Liver (tissue), 3 donors: ENCODE measurements at regions not wholly inside any gene's neighbourhood (a gene's known extent, or its start where the extent isn't known, plus 50 kb on each side); places are given as distances from the start of the nearest gene placed in this dataset.

Source experiments
- FOXA1 ChIP-seq: IDR thresholded peaks from 2 replicates; pipeline ENCODE4 v1.6.1; 2016; ENCODE audit warnings: antibody characterized with exemption
- GABPA ChIP-seq, 2 donors: IDR thresholded peaks in 1 of 2; conservative IDR thresholded peaks in 1 of 2; 2 replicates each; pipeline ENCODE4 v1.6.1; 2016; ENCODE audit warnings: antibody characterized with exemption in 2 of 2, mild to moderate bottlenecking in 1 of 2, moderate library complexity in 1 of 2
- JUND ChIP-seq, 2 donors: IDR thresholded peaks; 2 replicates each; pipeline ENCODE4 v1.6.1; 2016; ENCODE audit warnings: antibody characterized with exemption in 2 of 2
- RAD21 ChIP-seq, 2 donors: IDR thresholded peaks; 2 replicates each; pipeline ENCODE4 v1.6.1; 2016; ENCODE audit warnings: antibody characterized with exemption in 2 of 2, mild to moderate bottlenecking in 2 of 2
- RXRA ChIP-seq, 2 donors: IDR thresholded peaks; 2 replicates each; pipeline ENCODE4 v1.6.1; 2017 to 2018; ENCODE audit warnings: antibody characterized with exemption in 2 of 2, mild to moderate bottlenecking in 1 of 2
- SP1 ChIP-seq: IDR thresholded peaks from 2 replicates; pipeline ENCODE4 v1.6.1; 2018; ENCODE audit warnings: antibody characterized with exemption, mild to moderate bottlenecking
- TAF1 ChIP-seq: conservative IDR thresholded peaks from 2 replicates; pipeline ENCODE4 v1.6.1; 2016; ENCODE audit warnings: antibody characterized with exemption, mild to moderate bottlenecking
- YY1 ChIP-seq: IDR thresholded peaks from 2 replicates; pipeline ENCODE4 v1.6.1; 2016; ENCODE audit warnings: antibody characterized with exemption, mild to moderate bottlenecking
- TF ChIP-seq, protein P1 (sequence below): fragments of 150-350 bp; IDR thresholded peaks from 2 replicates; pipeline ENCODE4 v1.5.1; 2017; ENCODE audit warnings: improper control_type of control experiment, low read depth, low read length; ENCODE audit not compliant: missing input control
- TF ChIP-seq, protein P2 (sequence below): IDR thresholded peaks from 2 replicates; pipeline ENCODE4 v1.6.1; 2016; ENCODE audit warnings: antibody characterized with exemption, mild to moderate bottlenecking
- TF ChIP-seq, protein P3 (sequence below): IDR thresholded peaks from 2 replicates; pipeline ENCODE4 v1.6.1; 2016; ENCODE audit warnings: antibody characterized with exemption
- TF ChIP-seq, protein P4 (sequence below): IDR thresholded peaks from 2 replicates; pipeline ENCODE4 v1.6.1; 2016; ENCODE audit warnings: antibody characterized with exemption
- TF ChIP-seq, protein P5 (sequence below): IDR thresholded peaks from 2 replicates; pipeline ENCODE4 v1.6.1; 2016; ENCODE audit warnings: antibody characterized with exemption
- donor health status: healthy.
- donor health status: healthy.

DNA sequence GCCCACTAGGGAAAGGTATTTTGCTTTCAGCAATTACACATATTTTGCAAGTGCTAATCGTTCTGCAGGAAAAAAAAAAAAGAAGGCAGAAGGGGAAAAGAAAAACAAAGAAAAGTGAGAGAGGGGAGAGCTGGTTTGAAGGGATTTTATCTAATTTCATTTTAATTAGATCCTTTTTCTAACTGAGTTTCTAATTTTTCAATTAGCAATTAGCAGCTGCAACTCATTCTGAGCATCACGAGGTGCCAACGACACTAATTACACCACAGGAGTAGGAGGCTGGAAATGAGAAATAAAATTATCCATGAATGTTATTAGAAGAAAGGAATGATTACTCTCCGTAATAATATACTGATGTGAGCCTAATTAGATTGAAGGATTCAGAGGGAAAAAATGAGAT lies 481.0 kb upstream of the CAMK1G start:
- TF ChIP-seq, protein P1, sequence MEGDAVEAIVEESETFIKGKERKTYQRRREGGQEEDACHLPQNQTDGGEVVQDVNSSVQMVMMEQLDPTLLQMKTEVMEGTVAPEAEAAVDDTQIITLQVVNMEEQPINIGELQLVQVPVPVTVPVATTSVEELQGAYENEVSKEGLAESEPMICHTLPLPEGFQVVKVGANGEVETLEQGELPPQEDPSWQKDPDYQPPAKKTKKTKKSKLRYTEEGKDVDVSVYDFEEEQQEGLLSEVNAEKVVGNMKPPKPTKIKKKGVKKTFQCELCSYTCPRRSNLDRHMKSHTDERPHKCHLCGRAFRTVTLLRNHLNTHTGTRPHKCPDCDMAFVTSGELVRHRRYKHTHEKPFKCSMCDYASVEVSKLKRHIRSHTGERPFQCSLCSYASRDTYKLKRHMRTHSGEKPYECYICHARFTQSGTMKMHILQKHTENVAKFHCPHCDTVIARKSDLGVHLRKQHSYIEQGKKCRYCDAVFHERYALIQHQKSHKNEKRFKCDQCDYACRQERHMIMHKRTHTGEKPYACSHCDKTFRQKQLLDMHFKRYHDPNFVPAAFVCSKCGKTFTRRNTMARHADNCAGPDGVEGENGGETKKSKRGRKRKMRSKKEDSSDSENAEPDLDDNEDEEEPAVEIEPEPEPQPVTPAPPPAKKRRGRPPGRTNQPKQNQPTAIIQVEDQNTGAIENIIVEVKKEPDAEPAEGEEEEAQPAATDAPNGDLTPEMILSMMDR, result no peak
- TF ChIP-seq SP1 (no peak), TAF1 (no peak), YY1 (no peak), RAD21 (IDR thresholded peaks at IDR 0.05) (no peak), GABPA (IDR thresholded peaks at IDR 0.05 in 1 of 2, conservative IDR thresholded peaks at IDR 0.05 in 1 of 2) (no peak), JUND (IDR thresholded peaks at IDR 0.05) (no peak), RXRA (IDR thresholded peaks at IDR 0.05) (no peak), FOXA1 (no peak)
- TF ChIP-seq, protein P2, sequence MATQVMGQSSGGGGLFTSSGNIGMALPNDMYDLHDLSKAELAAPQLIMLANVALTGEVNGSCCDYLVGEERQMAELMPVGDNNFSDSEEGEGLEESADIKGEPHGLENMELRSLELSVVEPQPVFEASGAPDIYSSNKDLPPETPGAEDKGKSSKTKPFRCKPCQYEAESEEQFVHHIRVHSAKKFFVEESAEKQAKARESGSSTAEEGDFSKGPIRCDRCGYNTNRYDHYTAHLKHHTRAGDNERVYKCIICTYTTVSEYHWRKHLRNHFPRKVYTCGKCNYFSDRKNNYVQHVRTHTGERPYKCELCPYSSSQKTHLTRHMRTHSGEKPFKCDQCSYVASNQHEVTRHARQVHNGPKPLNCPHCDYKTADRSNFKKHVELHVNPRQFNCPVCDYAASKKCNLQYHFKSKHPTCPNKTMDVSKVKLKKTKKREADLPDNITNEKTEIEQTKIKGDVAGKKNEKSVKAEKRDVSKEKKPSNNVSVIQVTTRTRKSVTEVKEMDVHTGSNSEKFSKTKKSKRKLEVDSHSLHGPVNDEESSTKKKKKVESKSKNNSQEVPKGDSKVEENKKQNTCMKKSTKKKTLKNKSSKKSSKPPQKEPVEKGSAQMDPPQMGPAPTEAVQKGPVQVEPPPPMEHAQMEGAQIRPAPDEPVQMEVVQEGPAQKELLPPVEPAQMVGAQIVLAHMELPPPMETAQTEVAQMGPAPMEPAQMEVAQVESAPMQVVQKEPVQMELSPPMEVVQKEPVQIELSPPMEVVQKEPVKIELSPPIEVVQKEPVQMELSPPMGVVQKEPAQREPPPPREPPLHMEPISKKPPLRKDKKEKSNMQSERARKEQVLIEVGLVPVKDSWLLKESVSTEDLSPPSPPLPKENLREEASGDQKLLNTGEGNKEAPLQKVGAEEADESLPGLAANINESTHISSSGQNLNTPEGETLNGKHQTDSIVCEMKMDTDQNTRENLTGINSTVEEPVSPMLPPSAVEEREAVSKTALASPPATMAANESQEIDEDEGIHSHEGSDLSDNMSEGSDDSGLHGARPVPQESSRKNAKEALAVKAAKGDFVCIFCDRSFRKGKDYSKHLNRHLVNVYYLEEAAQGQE, result no peak
- TF ChIP-seq, protein P3, sequence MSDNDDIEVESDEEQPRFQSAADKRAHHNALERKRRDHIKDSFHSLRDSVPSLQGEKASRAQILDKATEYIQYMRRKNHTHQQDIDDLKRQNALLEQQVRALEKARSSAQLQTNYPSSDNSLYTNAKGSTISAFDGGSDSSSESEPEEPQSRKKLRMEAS, result no peak
- TF ChIP-seq, protein P4, sequence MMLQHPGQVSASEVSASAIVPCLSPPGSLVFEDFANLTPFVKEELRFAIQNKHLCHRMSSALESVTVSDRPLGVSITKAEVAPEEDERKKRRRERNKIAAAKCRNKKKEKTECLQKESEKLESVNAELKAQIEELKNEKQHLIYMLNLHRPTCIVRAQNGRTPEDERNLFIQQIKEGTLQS, result no peak
- TF ChIP-seq, protein P5, sequence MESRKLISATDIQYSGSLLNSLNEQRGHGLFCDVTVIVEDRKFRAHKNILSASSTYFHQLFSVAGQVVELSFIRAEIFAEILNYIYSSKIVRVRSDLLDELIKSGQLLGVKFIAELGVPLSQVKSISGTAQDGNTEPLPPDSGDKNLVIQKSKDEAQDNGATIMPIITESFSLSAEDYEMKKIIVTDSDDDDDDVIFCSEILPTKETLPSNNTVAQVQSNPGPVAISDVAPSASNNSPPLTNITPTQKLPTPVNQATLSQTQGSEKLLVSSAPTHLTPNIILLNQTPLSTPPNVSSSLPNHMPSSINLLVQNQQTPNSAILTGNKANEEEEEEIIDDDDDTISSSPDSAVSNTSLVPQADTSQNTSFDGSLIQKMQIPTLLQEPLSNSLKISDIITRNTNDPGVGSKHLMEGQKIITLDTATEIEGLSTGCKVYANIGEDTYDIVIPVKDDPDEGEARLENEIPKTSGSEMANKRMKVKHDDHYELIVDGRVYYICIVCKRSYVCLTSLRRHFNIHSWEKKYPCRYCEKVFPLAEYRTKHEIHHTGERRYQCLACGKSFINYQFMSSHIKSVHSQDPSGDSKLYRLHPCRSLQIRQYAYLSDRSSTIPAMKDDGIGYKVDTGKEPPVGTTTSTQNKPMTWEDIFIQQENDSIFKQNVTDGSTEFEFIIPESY, result no peak
